ENCODE measurements at regions not wholly inside any gene's neighbourhood (a gene's known extent, or its start where the extent isn't known, plus 50 kb on each side); places are given as distances from the start of the nearest gene placed in this dataset.

GRCh38 chr1:30174499-30174898 is 548.9 kb downstream of the MATN1 start:
- TF ChIP-seq, protein P1, sequence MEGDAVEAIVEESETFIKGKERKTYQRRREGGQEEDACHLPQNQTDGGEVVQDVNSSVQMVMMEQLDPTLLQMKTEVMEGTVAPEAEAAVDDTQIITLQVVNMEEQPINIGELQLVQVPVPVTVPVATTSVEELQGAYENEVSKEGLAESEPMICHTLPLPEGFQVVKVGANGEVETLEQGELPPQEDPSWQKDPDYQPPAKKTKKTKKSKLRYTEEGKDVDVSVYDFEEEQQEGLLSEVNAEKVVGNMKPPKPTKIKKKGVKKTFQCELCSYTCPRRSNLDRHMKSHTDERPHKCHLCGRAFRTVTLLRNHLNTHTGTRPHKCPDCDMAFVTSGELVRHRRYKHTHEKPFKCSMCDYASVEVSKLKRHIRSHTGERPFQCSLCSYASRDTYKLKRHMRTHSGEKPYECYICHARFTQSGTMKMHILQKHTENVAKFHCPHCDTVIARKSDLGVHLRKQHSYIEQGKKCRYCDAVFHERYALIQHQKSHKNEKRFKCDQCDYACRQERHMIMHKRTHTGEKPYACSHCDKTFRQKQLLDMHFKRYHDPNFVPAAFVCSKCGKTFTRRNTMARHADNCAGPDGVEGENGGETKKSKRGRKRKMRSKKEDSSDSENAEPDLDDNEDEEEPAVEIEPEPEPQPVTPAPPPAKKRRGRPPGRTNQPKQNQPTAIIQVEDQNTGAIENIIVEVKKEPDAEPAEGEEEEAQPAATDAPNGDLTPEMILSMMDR (IDR thresholded peaks at IDR 0.05; ENCODE audit: low read depth, low read length, missing control alignments), result no peak
- DNase-seq, result no peak
- Histone ChIP-seq H3K36me3 (replicated peaks) (no peaks in the 10 kb centered on the region), H3K27ac (no peak overlapping the region), H3K27me3 (replicated peaks) (no peaks in the 10 kb centered on the region), H3K4me3 (ENCODE audit: low read depth, low read length) (no peak overlapping the region)
- in situ Hi-C loops (cut with HindIII; ENCODE audit: low pct_ligation_motif_present, low sequenced_read_pairs), result no loop called here

GRCh38 chr1:30173560-30173959 is 549.8 kb downstream of the MATN1 start:
- in situ Hi-C loops (cut with HindIII; ENCODE audit: low pct_ligation_motif_present, low sequenced_read_pairs), result no loop called here
- H3K4me3 ChIP-seq (ENCODE audit: low read depth, low read length), result no peak overlapping the region
- no peak for DNase-seq

GRCh38 chr1:30172757-30173156 is 550.6 kb downstream of the MATN1 start:
- TF ChIP-seq, protein P1 (IDR thresholded peaks at IDR 0.05; ENCODE audit: low read depth, low read length, missing control alignments), result no peak
- H3K4me3 ChIP-seq (ENCODE audit: low read depth, low read length), result no peak overlapping the region
- H3K27ac ChIP-seq, result no peak overlapping the region
- no peak for DNase-seq
- H3K36me3 ChIP-seq (replicated peaks), result no peaks in the 10 kb centered on the region
- in situ Hi-C loops (cut with HindIII; ENCODE audit: low pct_ligation_motif_present, low sequenced_read_pairs), result no loop called here
- no peaks in the 10 kb centered on the region for H3K27me3 ChIP-seq (replicated peaks)

More at GRCh38 chr1:30173560-30173959, 549.8 kb downstream of the MATN1 start:
- TF ChIP-seq, protein P1 (IDR thresholded peaks at IDR 0.05; ENCODE audit: low read depth, low read length, missing control alignments), result no peak
- Histone ChIP-seq H3K27ac (no peak overlapping the region), H3K27me3 (replicated peaks) (no peaks in the 10 kb centered on the region), H3K36me3 (replicated peaks) (no peaks in the 10 kb centered on the region)

- Histone ChIP-seq H3K27ac (no peak overlapping the region), H3K36me3 (replicated peaks) (no peaks in the 10 kb centered on the region), H3K27me3 (replicated peaks) (no peaks in the 10 kb centered on the region), H3K4me3 (ENCODE audit: low read depth, low read length) (no peak overlapping the region)
- in situ Hi-C loops (cut with HindIII; ENCODE audit: low pct_ligation_motif_present, low sequenced_read_pairs), result no loop called here
- TF ChIP-seq, protein P1 (IDR thresholded peaks at IDR 0.05; ENCODE audit: low read depth, low read length, missing control alignments), result no peak
- DNase-seq, result no peak
Measured at GRCh38 chr1:30172299-30172694, 551.1 kb downstream of the MATN1 start.

GRCh38 chr1:30171537-30172298 is 551.7 kb downstream of the MATN1 start:
- no peaks in the 10 kb centered on the region for H3K36me3 ChIP-seq (replicated peaks)
- TF ChIP-seq, protein P1 (IDR thresholded peaks at IDR 0.05; ENCODE audit: low read depth, low read length, missing control alignments), result no peak
- in situ Hi-C loops (cut with HindIII; ENCODE audit: low pct_ligation_motif_present, low sequenced_read_pairs), result no loop called here
- no peak for DNase-seq
- no peaks in the 10 kb centered on the region for H3K27me3 ChIP-seq (replicated peaks)
- no peak overlapping the region for H3K27ac ChIP-seq
- H3K4me3 ChIP-seq (ENCODE audit: low read depth, low read length), result no peak overlapping the region

- DNase-seq, result no peak
- Histone ChIP-seq H3K27me3 (replicated peaks) (no peaks in the 10 kb centered on the region), H3K27ac (no peak overlapping the region), H3K4me3 (ENCODE audit: low read depth, low read length) (no peak overlapping the region), H3K36me3 (replicated peaks) (no peaks in the 10 kb centered on the region)
- TF ChIP-seq, protein P1 (IDR thresholded peaks at IDR 0.05; ENCODE audit: low read depth, low read length, missing control alignments), result no peak
- in situ Hi-C loops (cut with HindIII; ENCODE audit: low pct_ligation_motif_present, low sequenced_read_pairs), result no loop called here
Measured at GRCh38 chr1:30169269-30169668, 554.1 kb downstream of the MATN1 start.
